ENCODE measurements at regions not wholly inside any gene's neighbourhood (a gene's known extent, or its start where the extent isn't known, plus 50 kb on each side); places are given as distances from the start of the nearest gene placed in this dataset.

- no peak overlapping the region for H2BK5ac ChIP-seq (ENCODE audit: low read depth, low read length)
- H3K9ac ChIP-seq (replicated peaks in 1 of 4; ENCODE audit: extremely low read depth in 1 of 4, low read depth in 3 of 4, low read length in 3 of 4) = no peak overlapping the region
- no peak for DNase-seq (ENCODE audit: low read depth in 1 of 2, low spot score in 2 of 2)
- H2AK5ac ChIP-seq (ENCODE audit: low read depth, low read length) = no peak overlapping the region
- FAIRE-seq = no peak
- no peak overlapping the region for H2BK15ac ChIP-seq (ENCODE audit: low read length)
- H3K18ac ChIP-seq (ENCODE audit: extremely low read depth, low read length) = no peak overlapping the region
- H2BK120ac ChIP-seq (replicated peaks; ENCODE audit: low read depth, low read length) = no peak overlapping the region
- H2BK20ac ChIP-seq (ENCODE audit: low read length) = no peak overlapping the region
- H4K8ac ChIP-seq (ENCODE audit: extremely low read depth, insufficient read depth, low read length) = no peak overlapping the region
- H3K4me2 ChIP-seq (ENCODE audit: insufficient read depth in 1 of 2, low read depth in 2 of 2, low read length in 2 of 2) = no peak overlapping the region
- no peak overlapping the region for H4K91ac ChIP-seq (replicated peaks; ENCODE audit: insufficient read length, low read length)
- no peak overlapping the region for H2AFZ ChIP-seq (ENCODE audit: low read length)
- H3K4ac ChIP-seq (replicated peaks; ENCODE audit: insufficient read length, low read depth, low read length) = no peak overlapping the region
- H3K27ac ChIP-seq (ENCODE audit: low read depth, low read length) = no peak overlapping the region
- H4K20me1 ChIP-seq (replicated peaks in 1 of 2; ENCODE audit: control insufficient read depth in 1 of 2, insufficient read depth in 2 of 2, low read length in 2 of 2) = no peaks in the 10 kb centered on the region
- H3K23ac ChIP-seq (ENCODE audit: insufficient read length) = no peak overlapping the region
- no peaks in the 10 kb centered on the region for H3K9me3 ChIP-seq (ENCODE audit: insufficient read depth in 2 of 2, low read depth in 1 of 2, low read length in 1 of 2)
- H3K79me2 ChIP-seq (ENCODE audit: control insufficient read depth in 1 of 2, insufficient read depth in 2 of 2, low read length in 2 of 2) = no peaks in the 10 kb centered on the region
- CTCF ChIA-PET (ENCODE audit: partially characterized antibody) = interaction anchor here (1.5 kb wide), 1 partner anchor 10 kb away, joined by 4 read pairs; no protein-coding TSS in a partner anchor
- H3K4me1 ChIP-seq (replicated peaks in 1 of 4; ENCODE audit: control insufficient read depth in 3 of 4, insufficient read depth in 4 of 4, low read length in 3 of 4) = no peaks in the 10 kb centered on the region
- POLR2A ChIA-PET (ENCODE audit: partially characterized antibody) = no interaction called here
- H3K36me3 ChIP-seq (ENCODE audit: control insufficient read depth in 2 of 4, insufficient read depth in 4 of 4, low read length in 3 of 4) = no peaks in the 10 kb centered on the region
- 82% methylated on average over 3 of the region's 3 CpGs; no CpG with 5 or more reads in 1 of the 2 experiments for WGBS, 2 experiments (ENCODE audit: extremely low coverage in 1 of 2, insufficient coverage in 1 of 2, insufficient read length in 1 of 2, insufficient replicate concordance in 2 of 2, low coverage in 1 of 2, low lambda C conversion rate in 2 of 2, missing lambda C conversion rate in 1 of 2)
- H4K5ac ChIP-seq (ENCODE audit: insufficient read length, low read depth, low read length) = no peak overlapping the region
- H3K79me1 ChIP-seq (ENCODE audit: low read depth, low read length) = no peaks in the 10 kb centered on the region
- no peaks in the 10 kb centered on the region for H3K23me2 ChIP-seq (ENCODE audit: low read depth, low read length)
- H3K27me3 ChIP-seq (replicated peaks in 1 of 4; ENCODE audit: control insufficient read depth in 3 of 4, extremely low read depth in 1 of 4, insufficient read depth in 3 of 4, low read length in 3 of 4) = no peaks in the 10 kb centered on the region
- no peak overlapping the region for H3K4me3 ChIP-seq (ENCODE audit: extremely low read depth in 1 of 4, insufficient read depth in 2 of 4, low read depth in 3 of 4, low read length in 4 of 4)
- no peak overlapping the region for H3K14ac ChIP-seq (ENCODE audit: insufficient read length)
- H3K56ac ChIP-seq (replicated peaks; ENCODE audit: insufficient read length, low read depth, low read length) = no peak overlapping the region
- no peak overlapping the region for H2BK12ac ChIP-seq (ENCODE audit: low read depth, low read length)
- no peak for TF ChIP-seq CEBPB (IDR thresholded peaks at IDR 0.05; ENCODE audit: low read depth, low read length)
- no peak for TF ChIP-seq ATF3 (IDR thresholded peaks at IDR 0.05; ENCODE audit: insufficient read depth, low read depth, low read length)
- no peak for TF ChIP-seq YY1 (IDR thresholded peaks at IDR 0.05; ENCODE audit: low read depth, low read length)
- TF ChIP-seq SRF (IDR thresholded peaks at IDR 0.05; ENCODE audit: low read depth, low read length) = no peak
- no peak for TF ChIP-seq ZNF274 (IDR thresholded peaks at IDR 0.05; ENCODE audit: borderline replicate concordance, extremely low read depth, low read length)
- TF ChIP-seq GABPA (IDR thresholded peaks at IDR 0.05; ENCODE audit: borderline replicate concordance, insufficient read depth, low read length) = no peak
- no peak for TF ChIP-seq SP4 (IDR thresholded peaks at IDR 0.05; ENCODE audit: low read length)
- TF ChIP-seq JUND (IDR thresholded peaks at IDR 0.05; ENCODE audit: low read length) = no peak
- TF ChIP-seq MAFK (IDR thresholded peaks at IDR 0.05; ENCODE audit: low read depth, low read length) = no peak
- no peak for TF ChIP-seq EZH2 (IDR thresholded peaks at IDR 0.05; ENCODE audit: low read depth, low read length, severe bottlenecking)
- TF ChIP-seq BCL11A (IDR thresholded peaks at IDR 0.05; ENCODE audit: low read depth in 2 of 2, low read length in 2 of 2) = no peak
- no peak for TF ChIP-seq NANOG (IDR thresholded peaks at IDR 0.05; ENCODE audit: insufficient read depth, low read depth, low read length, poor library complexity, severe bottlenecking)
- TF ChIP-seq RFX5 (IDR thresholded peaks at IDR 0.05; ENCODE audit: borderline replicate concordance, low read depth, low read length) = no peak
Observed at GRCh38 chr3:117567382-117567781, 857.8 kb downstream of the TUSC7 start.
